HS-5 (cell line): ENCODE measurements at regions not wholly inside any gene's neighbourhood (a gene's known extent, or its start where the extent isn't known, plus 50 kb on each side); places are given as distances from the start of the nearest gene placed in this dataset.
"Not testable (repeated sequence)": the region's sequence is repeated elsewhere in the genome, so short reads cannot be mapped to it uniquely, and the experiment has no call there.

ENCODE experiments used
- DNase-seq: peaks from one replicate; pipeline ENCODE4 v3.0.0-alpha.2; 2012; ENCODE audit warnings: low read depth

GRCh38 chr1:146326863-146327262 lies 98.0 kb upstream of the NOTCH2NLA start:
- DNase-seq, result not testable (repeated sequence)

GRCh38 chr1:146324463-146324862 lies 95.6 kb upstream of the NOTCH2NLA start:
- not testable (repeated sequence) for DNase-seq

GRCh38 chr1:146323302-146323701 lies 94.5 kb upstream of the NOTCH2NLA start:
- DNase-seq, result not testable (repeated sequence)

- DNase-seq, result not testable (repeated sequence)
Measured at GRCh38 chr1:146322893-146323292, 94.1 kb upstream of the NOTCH2NLA start.

- DNase-seq, result not testable (repeated sequence)
Measured at GRCh38 chr1:146318715-146319114, 89.9 kb upstream of the NOTCH2NLA start.

GRCh38 chr1:146317785-146318184 lies 89.0 kb upstream of the NOTCH2NLA start:
- not testable (repeated sequence) for DNase-seq

GRCh38 chr1:146314449-146315246 lies 85.8 kb upstream of the NOTCH2NLA start:
- not testable (repeated sequence) for DNase-seq

- DNase-seq, result not testable (repeated sequence)
Measured at GRCh38 chr1:146310579-146310978, 81.8 kb upstream of the NOTCH2NLA start.

- not testable (repeated sequence) for DNase-seq
Measured at GRCh38 chr1:146309427-146309826, 80.6 kb upstream of the NOTCH2NLA start.

- DNase-seq, result not testable (repeated sequence)
Measured at GRCh38 chr1:146308892-146309291, 80.1 kb upstream of the NOTCH2NLA start.

GRCh38 chr1:146308152-146308551 lies 79.3 kb upstream of the NOTCH2NLA start:
- not testable (repeated sequence) for DNase-seq

- not testable (repeated sequence) for DNase-seq
Measured at GRCh38 chr1:146307632-146308031, 78.8 kb upstream of the NOTCH2NLA start.

GRCh38 chr1:146306651-146307050 lies 77.8 kb upstream of the NOTCH2NLA start:
- not testable (repeated sequence) for DNase-seq

GRCh38 chr1:146305442-146305841 lies 76.6 kb upstream of the NOTCH2NLA start:
- DNase-seq, result not testable (repeated sequence)

GRCh38 chr1:146298575-146298897 lies 69.7 kb upstream of the NOTCH2NLA start:
- not testable (repeated sequence) for DNase-seq

- DNase-seq, result not testable (repeated sequence)
Measured at GRCh38 chr1:146297781-146298574, 69.2 kb upstream of the NOTCH2NLA start.

- not testable (repeated sequence) for DNase-seq
Measured at GRCh38 chr1:146292940-146293936, 64.4 kb upstream of the NOTCH2NLA start.

GRCh38 chr1:146292424-146292823 lies 63.6 kb upstream of the NOTCH2NLA start:
- not testable (repeated sequence) for DNase-seq

- DNase-seq, result not testable (repeated sequence)
Measured at GRCh38 chr1:146287881-146288280, 59.1 kb upstream of the NOTCH2NLA start.

- not testable (repeated sequence) for DNase-seq
Measured at GRCh38 chr1:146284760-146285159, 55.9 kb upstream of the NOTCH2NLA start.

- DNase-seq, result not testable (repeated sequence)
Measured at GRCh38 chr1:146283527-146283880, 54.7 kb upstream of the NOTCH2NLA start.
